Activated gamma-delta T cell treated with Interleukin-2 at 50 U/mL for 16 hours (primary cell): ENCODE measurements at regions not wholly inside any gene's neighbourhood (a gene's known extent, or its start where the extent isn't known, plus 50 kb on each side); places are given as distances from the start of the nearest gene placed in this dataset.
A peak's percentile ranks its signal among the peaks of the same experiment; 100 is the strongest.

Experiments
- DNase-seq: peaks from one replicate; pipeline ENCODE4 v3.0.0-alpha.2; 2020

DNA sequence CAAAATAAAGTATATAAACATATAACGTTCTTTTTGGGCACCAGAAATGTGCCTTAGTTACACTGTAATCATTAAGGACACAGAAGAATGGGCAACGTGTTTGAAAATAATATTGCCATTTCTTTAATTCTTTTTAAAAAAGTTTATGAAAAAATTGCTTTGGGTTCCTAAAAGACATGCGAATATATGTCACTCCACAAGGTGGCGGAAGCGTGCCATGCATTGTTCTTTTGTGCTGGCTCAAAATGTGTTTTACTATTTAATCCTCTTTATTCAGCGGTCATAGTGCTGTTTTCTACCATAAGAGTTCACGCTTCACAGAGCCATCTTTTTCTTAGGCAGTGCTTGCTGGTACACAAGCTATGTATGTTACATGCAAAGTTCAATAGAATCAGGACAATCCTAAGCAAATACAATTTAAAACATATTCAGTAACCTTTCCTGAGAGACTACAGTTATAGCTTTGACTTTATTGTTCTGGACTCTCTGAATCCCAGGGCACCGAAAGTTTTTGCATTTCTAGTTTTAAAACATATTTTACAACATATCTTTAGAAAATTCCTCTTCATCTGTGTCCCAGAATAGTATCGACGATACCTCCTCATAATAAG, 147.8 kb upstream of the ERBB4 start:
- DNase-seq = peak; percentile 62

GRCh38 chr2:212683346-212684097, 144.9 kb upstream of the ERBB4 start:
- DNase-seq = no peak

DNA sequence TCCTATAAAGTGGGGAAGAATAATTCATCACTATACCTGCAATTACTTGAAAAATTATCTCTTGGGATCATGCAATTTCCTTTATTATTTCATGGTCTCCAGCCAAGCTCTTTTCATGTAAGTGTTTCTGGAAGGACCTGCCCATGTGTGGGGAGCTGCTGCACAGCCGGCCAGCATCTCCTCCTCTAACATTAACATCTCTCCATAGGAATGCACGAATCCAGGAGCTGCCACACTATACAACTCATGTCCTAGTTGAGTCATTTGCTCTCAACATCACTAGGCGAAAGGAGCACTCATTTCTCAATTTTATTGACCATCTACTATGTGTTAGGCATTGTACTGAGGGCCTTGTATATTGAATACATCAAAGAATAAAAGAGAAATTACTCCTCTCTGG, 144.3 kb upstream of the ERBB4 start:
- DNase-seq = no peak

GRCh38 chr2:212677466-212677865, 138.9 kb upstream of the ERBB4 start:
- no peak for DNase-seq

DNA sequence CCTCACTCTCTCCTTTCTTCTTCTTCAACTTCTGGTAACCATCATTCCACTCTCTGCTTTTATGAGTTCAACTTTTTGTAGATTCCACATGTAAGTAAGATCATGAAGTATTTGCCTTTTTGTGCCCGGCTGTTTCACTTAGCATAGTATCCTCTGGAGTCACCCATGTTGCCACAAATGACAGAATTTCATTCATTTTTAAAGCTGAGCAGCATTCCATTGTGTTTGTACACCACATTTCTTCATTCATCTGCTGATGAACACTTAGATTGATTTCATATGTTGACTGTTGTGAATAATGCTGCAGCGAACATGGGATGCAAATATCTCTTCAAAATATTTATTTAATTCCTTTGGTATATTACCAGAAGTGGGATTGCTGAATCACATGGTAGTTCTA, 133.6 kb upstream of the ERBB4 start:
- DNase-seq = no peak

- no peak for DNase-seq
These were observed 131.2 kb upstream of the ERBB4 start for GRCh38 chr2:212669761-212670160.

DNA sequence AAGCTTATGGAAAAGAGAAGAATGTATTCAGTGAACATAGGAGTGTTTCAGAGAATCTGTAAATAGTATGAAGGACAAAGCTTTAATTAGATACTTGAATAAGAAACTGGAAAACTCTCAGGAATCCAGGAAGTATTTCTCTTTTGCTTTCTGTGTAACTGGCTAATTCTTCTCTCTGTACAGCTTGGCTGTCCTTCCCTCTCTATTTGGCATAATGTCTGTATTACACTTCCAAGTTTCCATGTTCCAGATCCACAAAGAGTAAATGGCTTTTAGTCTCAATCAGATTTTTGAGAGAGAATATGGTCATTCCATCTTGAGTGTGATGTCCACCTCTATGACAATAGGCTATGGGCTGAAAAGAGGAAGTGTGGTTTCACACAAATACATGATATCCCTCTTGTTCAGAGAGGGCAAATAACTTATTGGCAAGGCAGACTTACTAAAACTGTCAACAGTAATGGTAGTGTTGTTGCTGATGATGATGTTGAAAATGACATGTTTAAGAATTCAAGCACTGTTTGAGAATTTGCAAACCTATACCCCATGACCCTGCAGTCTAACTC, 129.2 kb upstream of the ERBB4 start:
- DNase-seq = no peak

- no peak for DNase-seq
These were observed 127.3 kb upstream of the ERBB4 start for GRCh38 chr2:212665948-212666347.

- DNase-seq = no peak
These were observed 120.8 kb upstream of the ERBB4 start for GRCh38 chr2:212659441-212659840.

DNA sequence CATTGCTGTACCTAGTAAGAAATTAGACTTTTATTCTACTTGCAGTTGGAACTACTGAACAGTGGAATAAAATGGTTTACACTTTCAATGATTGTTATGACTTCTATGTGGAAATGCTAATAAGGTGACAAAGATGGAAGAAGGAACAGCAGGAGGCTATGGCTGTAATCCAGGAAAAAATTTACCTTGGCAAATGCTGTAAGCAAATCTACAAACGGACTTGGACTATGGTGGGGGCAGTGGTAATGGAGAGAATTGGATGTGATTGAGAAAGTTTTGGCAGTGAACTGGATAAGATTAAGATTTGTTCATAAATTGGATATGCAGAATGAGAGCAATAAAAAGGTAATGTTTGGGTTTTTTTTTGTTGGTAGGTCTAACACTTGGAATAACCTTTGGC, 111.0 kb upstream of the ERBB4 start:
- no peak for DNase-seq

DNA sequence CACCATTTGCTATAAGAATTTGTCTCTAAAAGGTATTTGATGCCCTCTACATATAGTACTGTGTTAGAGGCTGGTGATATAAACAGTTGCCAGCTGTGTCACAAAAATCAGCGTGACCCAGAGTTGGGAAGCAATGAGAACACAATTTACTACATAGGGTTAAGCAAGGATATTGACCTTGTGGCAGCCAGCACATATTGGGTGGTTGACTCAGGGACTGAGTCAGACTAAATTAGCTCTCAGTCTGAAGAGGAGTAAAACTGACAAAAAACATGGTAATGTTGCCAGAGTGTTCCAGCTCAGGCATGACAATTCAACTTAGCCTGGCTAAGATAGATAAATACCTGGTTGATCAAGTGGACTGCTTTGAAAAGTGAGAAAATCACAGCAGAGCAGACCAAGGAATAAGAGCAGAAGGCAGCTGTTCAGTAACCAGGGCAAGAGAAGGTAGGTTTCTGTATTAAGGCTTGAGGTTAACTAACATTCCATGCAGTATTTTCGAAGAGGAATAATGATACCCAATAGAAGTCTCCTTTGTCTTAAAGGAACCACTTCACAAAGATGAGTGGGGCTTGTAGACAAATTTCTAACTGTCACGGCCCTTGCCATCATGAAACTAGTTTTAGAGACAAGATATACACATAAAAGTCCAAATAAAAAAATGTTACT, 108.2 kb upstream of the ERBB4 start:
- DNase-seq = no peak

- no peak for DNase-seq
These were observed 105.7 kb upstream of the ERBB4 start for GRCh38 chr2:212644195-212644837.

GRCh38 chr2:212640428-212640827, 101.8 kb upstream of the ERBB4 start:
- DNase-seq = no peak

DNA sequence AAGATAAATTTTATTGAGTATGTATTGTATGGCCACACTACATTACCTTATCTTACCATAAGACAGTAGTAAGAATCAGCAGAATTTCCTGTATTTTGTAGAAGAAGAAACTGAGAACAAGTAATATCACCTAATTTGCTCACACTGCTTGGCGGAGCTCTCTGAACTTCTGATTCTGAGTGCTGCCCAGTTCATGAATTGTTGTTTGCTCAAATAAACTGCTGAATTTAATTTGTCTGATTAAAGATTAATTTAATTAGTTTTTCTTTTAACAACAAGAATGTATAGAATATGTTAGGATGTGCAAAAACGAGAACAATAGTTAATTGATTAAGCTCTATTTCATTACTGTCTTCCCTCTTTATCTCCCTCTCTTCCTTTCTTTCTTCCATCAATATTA, 100.1 kb upstream of the ERBB4 start:
- DNase-seq = no peak

GRCh38 chr2:212628586-212628985, 90.0 kb upstream of the ERBB4 start:
- no peak for DNase-seq

- DNase-seq = no peak
These were observed 87.8 kb upstream of the ERBB4 start for GRCh38 chr2:212626371-212626918.

DNA sequence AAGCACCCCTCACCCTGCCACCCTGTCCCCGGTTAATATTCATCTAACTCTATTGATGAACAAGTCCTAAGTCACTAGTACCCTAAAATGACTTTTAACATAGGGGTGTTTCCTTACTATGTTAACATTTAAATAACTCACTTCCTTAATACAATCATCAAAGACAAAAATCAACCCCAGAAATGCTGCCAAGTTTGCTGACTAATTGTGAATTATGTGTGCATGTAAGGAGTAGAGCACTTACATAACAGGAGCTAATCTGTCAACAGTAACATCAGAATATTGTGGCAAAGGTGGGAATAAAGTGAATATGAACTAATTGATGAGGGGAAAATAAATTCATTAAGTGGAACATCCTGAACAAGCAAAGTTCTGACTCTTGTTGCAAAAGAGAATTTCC, 81.4 kb upstream of the ERBB4 start:
- DNase-seq = no peak

- no peak for DNase-seq
These were observed 80.0 kb upstream of the ERBB4 start for GRCh38 chr2:212618636-212619035.

- no peak for DNase-seq
These were observed 72.3 kb upstream of the ERBB4 start for GRCh38 chr2:212610872-212611425.

DNA sequence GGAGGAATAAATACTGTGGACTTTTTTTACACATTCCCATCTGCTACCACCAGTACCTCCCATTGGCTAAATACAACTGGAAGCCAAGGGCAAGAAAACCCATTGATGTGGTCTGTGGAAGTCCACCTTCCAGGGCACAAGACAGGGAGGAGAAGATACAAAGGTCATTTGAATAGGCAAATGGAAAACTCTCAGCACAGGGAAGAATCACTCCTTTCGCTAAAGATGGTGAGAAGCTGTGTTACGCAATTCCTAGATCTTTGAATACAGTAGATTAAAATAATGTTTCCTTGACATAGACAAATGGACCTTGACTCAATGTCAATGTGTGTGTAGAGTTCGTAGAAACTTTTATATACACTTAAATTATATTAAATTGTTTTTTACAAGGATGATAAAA, 70.9 kb upstream of the ERBB4 start:
- DNase-seq = no peak

DNA sequence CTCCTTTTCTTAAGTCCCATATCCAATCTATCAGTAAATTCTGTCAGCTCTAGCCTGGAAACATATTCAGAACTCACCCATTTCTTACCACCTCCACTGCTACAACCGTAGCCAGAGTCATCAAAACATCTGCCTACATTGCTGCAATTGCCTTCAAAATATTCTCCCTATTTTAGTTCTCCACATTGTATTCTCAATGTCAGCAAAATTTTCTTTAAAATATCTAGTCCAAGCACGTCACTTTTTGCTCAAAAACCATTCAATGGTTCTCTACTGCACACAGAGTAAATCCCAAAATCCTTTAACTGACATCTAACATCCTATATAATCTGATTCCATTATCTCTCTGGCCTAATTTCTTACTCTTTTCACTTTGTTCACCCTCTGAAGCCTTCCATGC, 68.5 kb upstream of the ERBB4 start:
- DNase-seq = no peak

DNA sequence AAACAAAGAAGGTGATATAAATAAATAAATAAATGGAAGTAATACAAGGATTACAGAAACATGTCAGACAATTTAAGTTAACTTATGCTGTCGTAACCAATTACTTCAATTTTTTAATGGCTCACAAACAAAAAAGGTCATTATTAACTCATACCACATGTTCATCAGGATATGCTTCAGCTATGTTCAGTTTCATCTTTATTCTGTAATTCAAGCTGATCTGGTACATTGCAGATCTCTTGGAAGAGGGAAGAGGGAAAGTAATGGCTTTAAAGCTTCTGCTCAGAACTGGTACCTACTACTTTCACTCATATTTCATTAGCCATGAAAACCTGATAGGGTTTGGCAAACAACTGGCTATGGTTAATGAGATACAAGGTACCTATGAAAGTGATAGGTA, 67.6 kb upstream of the ERBB4 start:
- DNase-seq = no peak

GRCh38 chr2:212596688-212597087, 58.1 kb upstream of the ERBB4 start:
- DNase-seq = no peak
